GM21367 (cell line): ENCODE measurements at regions not wholly inside any gene's neighbourhood (a gene's known extent, or its start where the extent isn't known, plus 50 kb on each side); places are given as distances from the start of the nearest gene placed in this dataset.
"Not testable (repeated sequence)": the region's sequence is repeated elsewhere in the genome, so short reads cannot be mapped to it uniquely, and the experiment has no call there.

Experiments
- ATAC-seq: cut with Tn5 transposase; IDR thresholded peaks from one replicate; pipeline ENCODE4 v1.9.1; 2021; ENCODE audit not compliant: unreplicated experiment

- ATAC-seq = no peak
Measured at GRCh38 chrX:104513162-104513561, 52.8 kb upstream of the IL1RAPL2 start.

GRCh38 chrX:104510801-104511200 is 55.2 kb upstream of the IL1RAPL2 start:
- no peak for ATAC-seq

GRCh38 chrX:104502460-104502859 is 63.5 kb upstream of the IL1RAPL2 start:
- ATAC-seq = no peak

GRCh38 chrX:104488811-104489210 is 77.2 kb upstream of the IL1RAPL2 start:
- no peak for ATAC-seq

- ATAC-seq = no peak
Measured at GRCh38 chrX:104486691-104487090, 79.3 kb upstream of the IL1RAPL2 start.

GRCh38 chrX:104482757-104483156 is 83.2 kb upstream of the IL1RAPL2 start:
- no peak for ATAC-seq

- ATAC-seq = no peak
Measured at GRCh38 chrX:104469771-104470170, 96.2 kb upstream of the IL1RAPL2 start.

GRCh38 chrX:104459796-104460195 is 106.2 kb upstream of the IL1RAPL2 start:
- no peak for ATAC-seq

- not testable (repeated sequence) for ATAC-seq
Measured at GRCh38 chrX:104457130-104457529, 108.9 kb upstream of the IL1RAPL2 start.

GRCh38 chrX:104450316-104450715 is 115.7 kb upstream of the IL1RAPL2 start:
- ATAC-seq = no peak

GRCh38 chrX:104445591-104445990 is 120.4 kb upstream of the IL1RAPL2 start:
- ATAC-seq = no peak

GRCh38 chrX:104435249-104435648 is 130.8 kb upstream of the IL1RAPL2 start:
- ATAC-seq = no peak

GRCh38 chrX:104432321-104432720 is 133.7 kb upstream of the IL1RAPL2 start:
- ATAC-seq = no peak

GRCh38 chrX:104430742-104431119 is 135.3 kb upstream of the IL1RAPL2 start:
- ATAC-seq = no peak

- ATAC-seq = no peak
Measured at GRCh38 chrX:104430072-104430741, 135.8 kb upstream of the IL1RAPL2 start.

GRCh38 chrX:104428231-104428630 is 137.8 kb upstream of the IL1RAPL2 start:
- ATAC-seq = no peak

- ATAC-seq = no peak
Measured at GRCh38 chrX:104427693-104428092, 138.3 kb upstream of the IL1RAPL2 start.

- ATAC-seq = no peak
Measured at GRCh38 chrX:104427073-104427472, 138.9 kb upstream of the IL1RAPL2 start.

- ATAC-seq = no peak
Measured at GRCh38 chrX:104420907-104421306, 145.1 kb upstream of the IL1RAPL2 start.

- no peak for ATAC-seq
Measured at GRCh38 chrX:104419926-104420325, 146.1 kb upstream of the IL1RAPL2 start.

GRCh38 chrX:104419211-104419610 is 146.8 kb upstream of the IL1RAPL2 start:
- no peak for ATAC-seq

- no peak for ATAC-seq
Measured at GRCh38 chrX:104411800-104412199, 154.2 kb upstream of the IL1RAPL2 start.

- ATAC-seq = no peak
Measured at GRCh38 chrX:104400387-104400786, 145.7 kb upstream of the ESX1 start.
